MM.1S (cell line): ENCODE measurements at regions not wholly inside any gene's neighbourhood (a gene's known extent, or its start where the extent isn't known, plus 50 kb on each side); places are given as distances from the start of the nearest gene placed in this dataset.

ENCODE experiments used
- DNase-seq: peaks from one replicate; pipeline ENCODE4 v3.0.0-alpha.2; 2015
- H2AFZ ChIP-seq: fragments of 300-600 bp; sonication (generic); 2 replicates; pipeline ENCODE4 v1.6.0; 2016; ENCODE audit warnings: antibody characterized with exemption, low read length
- H3F3A ChIP-seq: fragments of 300-600 bp; sonication (generic); 2 replicates; pipeline ENCODE4 v1.6.1; 2016; ENCODE audit warnings: mild to moderate bottlenecking, antibody characterized with exemption, low read length, moderate library complexity, mixed read lengths; ENCODE audit not compliant: insufficient read depth
- H3K27ac ChIP-seq: fragments of 300-600 bp; sonication (generic); 2 replicates; pipeline ENCODE4 v1.5.1; 2016; ENCODE audit warnings: mild to moderate bottlenecking, low read length
- H3K27me3 ChIP-seq: fragments of 300-600 bp; sonication (generic); replicated peaks from 2 replicates; pipeline ENCODE4 v1.6.0; 2016; ENCODE audit warnings: low read length; ENCODE audit not compliant: insufficient read depth
- H3K36me3 ChIP-seq: fragments of 300-600 bp; sonication (generic); replicated peaks from 2 replicates; pipeline ENCODE4 v1.6.1; 2016; ENCODE audit warnings: mild to moderate bottlenecking, low read length, mixed read lengths; ENCODE audit not compliant: insufficient read depth
- H3K4me1 ChIP-seq: fragments of 300-600 bp; sonication (generic); 2 replicates; pipeline ENCODE4 v1.6.1; 2016; ENCODE audit warnings: low read length, mixed read lengths
- H3K4me2 ChIP-seq: fragments of 300-600 bp; sonication (generic); 2 replicates; pipeline ENCODE4 v1.6.0; 2016; ENCODE audit warnings: low read depth, low read length
- H3K4me3 ChIP-seq: fragments of 300-600 bp; sonication (generic); 2 replicates; pipeline ENCODE4 v1.5.1; 2016; ENCODE audit warnings: low read length, mixed read lengths
- H3K79me2 ChIP-seq: fragments of 300-600 bp; sonication (generic); 2 replicates; pipeline ENCODE4 v1.6.1; 2016; ENCODE audit warnings: mixed run types, low read length, mixed read lengths
- H3K9ac ChIP-seq: fragments of 300-600 bp; sonication (generic); 2 replicates; pipeline ENCODE4 v1.6.1; 2016; ENCODE audit warnings: low read length, mixed read lengths
- H3K9me2 ChIP-seq: fragments of 300-600 bp; sonication (generic); replicated peaks from 2 replicates; pipeline ENCODE4 v1.6.1; 2016; ENCODE audit warnings: mild to moderate bottlenecking, low read length, mixed read lengths; ENCODE audit not compliant: insufficient read depth
- H3K9me3 ChIP-seq: fragments of 300-600 bp; sonication (generic); replicated peaks from 2 replicates; pipeline ENCODE4 v1.6.1; 2016; ENCODE audit warnings: mild to moderate bottlenecking, low read length, mixed read lengths; ENCODE audit not compliant: insufficient read depth
- H4K20me1 ChIP-seq: fragments of 300-600 bp; sonication (generic); 2 replicates; pipeline ENCODE4 v1.6.1; 2016; ENCODE audit warnings: mild to moderate bottlenecking, low read length, moderate library complexity, mixed read lengths; ENCODE audit not compliant: insufficient read depth
- EZH2 ChIP-seq: fragments of 300-600 bp; sonication (generic); optimal IDR thresholded peaks from 2 replicates; pipeline ENCODE3; 2017; ENCODE audit warnings: low read depth, mild to moderate bottlenecking, antibody characterized with exemption, low read length, mixed read lengths
- EZH2phosphoT487 ChIP-seq: fragments of 300-600 bp; sonication (generic); IDR thresholded peaks from 2 replicates; pipeline ENCODE4 v1.6.1; 2018; ENCODE audit warnings: antibody characterized with exemption, low read length
- TF ChIP-seq, protein P1 (sequence below): fragments of 300-600 bp; sonication (generic); IDR thresholded peaks from 2 replicates; pipeline ENCODE4 v1.5.1; 2016; ENCODE audit warnings: antibody characterized with exemption, low read length, mixed read lengths

DNA sequence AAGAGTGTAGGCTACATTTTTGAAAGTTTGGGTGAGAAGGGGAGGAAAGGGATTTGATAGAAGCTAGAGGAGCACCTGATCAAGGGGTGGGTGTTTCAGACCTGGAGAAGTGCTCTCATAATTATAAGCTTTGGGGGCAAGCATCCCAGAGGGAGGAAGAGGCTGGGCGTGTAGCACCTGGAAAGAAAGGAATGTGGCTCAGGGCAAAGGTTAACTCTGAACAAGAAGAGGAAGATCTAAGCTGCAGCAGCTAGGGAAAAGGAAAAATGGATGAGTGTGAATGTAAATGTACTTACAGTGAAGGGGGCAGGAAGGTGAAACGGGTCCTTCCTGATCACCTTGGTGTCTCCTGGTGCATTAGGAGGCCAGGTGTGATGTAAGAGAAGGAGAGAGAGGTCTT, 49.8 kb upstream of the ANKRD55 start:
- Histone ChIP-seq H4K20me1 (no peaks in the 10 kb centered on the region), H3F3A (no peaks in the 10 kb centered on the region), H3K9me2 (no peaks in the 10 kb centered on the region), H3K9me3 (no peaks in the 10 kb centered on the region), H3K4me1 (no peaks in the 10 kb centered on the region), H3K9ac (no peak overlapping the region), H2AFZ (no peak overlapping the region), H3K79me2 (no peaks in the 10 kb centered on the region), H3K36me3 (no peaks in the 10 kb centered on the region), H3K27ac (no peak overlapping the region), H3K4me2 (no peak overlapping the region), H3K27me3 (no peaks in the 10 kb centered on the region), H3K4me3 (no peak overlapping the region)
- DNase-seq, result no peak
- TF ChIP-seq, protein P1, sequence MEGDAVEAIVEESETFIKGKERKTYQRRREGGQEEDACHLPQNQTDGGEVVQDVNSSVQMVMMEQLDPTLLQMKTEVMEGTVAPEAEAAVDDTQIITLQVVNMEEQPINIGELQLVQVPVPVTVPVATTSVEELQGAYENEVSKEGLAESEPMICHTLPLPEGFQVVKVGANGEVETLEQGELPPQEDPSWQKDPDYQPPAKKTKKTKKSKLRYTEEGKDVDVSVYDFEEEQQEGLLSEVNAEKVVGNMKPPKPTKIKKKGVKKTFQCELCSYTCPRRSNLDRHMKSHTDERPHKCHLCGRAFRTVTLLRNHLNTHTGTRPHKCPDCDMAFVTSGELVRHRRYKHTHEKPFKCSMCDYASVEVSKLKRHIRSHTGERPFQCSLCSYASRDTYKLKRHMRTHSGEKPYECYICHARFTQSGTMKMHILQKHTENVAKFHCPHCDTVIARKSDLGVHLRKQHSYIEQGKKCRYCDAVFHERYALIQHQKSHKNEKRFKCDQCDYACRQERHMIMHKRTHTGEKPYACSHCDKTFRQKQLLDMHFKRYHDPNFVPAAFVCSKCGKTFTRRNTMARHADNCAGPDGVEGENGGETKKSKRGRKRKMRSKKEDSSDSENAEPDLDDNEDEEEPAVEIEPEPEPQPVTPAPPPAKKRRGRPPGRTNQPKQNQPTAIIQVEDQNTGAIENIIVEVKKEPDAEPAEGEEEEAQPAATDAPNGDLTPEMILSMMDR, result no peak
- TF ChIP-seq EZH2phosphoT487 (no peak), EZH2 (no peak)
